GM13977 (cell line): ENCODE measurements at regions not wholly inside any gene's neighbourhood (a gene's known extent, or its start where the extent isn't known, plus 50 kb on each side); places are given as distances from the start of the nearest gene placed in this dataset.

ENCODE experiments used
- DNase-seq: peaks from one replicate; pipeline ENCODE4 v3.0.0; 2012; ENCODE audit warnings: low spot score
- CTCF ChIP-seq: IDR thresholded peaks from 2 replicates; pipeline ENCODE4 v1.5.1; 2012; ENCODE audit warnings: mild to moderate bottlenecking, control low read depth; ENCODE audit not compliant: insufficient read depth; ENCODE audit errors: extremely low read depth, missing control alignments
- in situ Hi-C: fragments of 300-500 bp; cut with MboI; formaldehyde crosslinking; loops from one replicate; pipeline ENCODE4 v1.12.0; 2022; ENCODE audit warnings: low sequenced_read_pairs, low pct_unique_long_range_greater_than_20kb, mixed read lengths, inconsistent platforms; ENCODE audit not compliant: unreplicated experiment

- in situ Hi-C loops = no loop called here
- no peak for DNase-seq
- no peak for TF ChIP-seq CTCF
These were observed 1325.9 kb upstream of the B3GALT2 start for GRCh38 chr1:194512345-194512744.

- in situ Hi-C loops = no loop called here
- TF ChIP-seq CTCF = no peak
- DNase-seq = no peak
These were observed 1316.8 kb upstream of the B3GALT2 start for GRCh38 chr1:194503209-194503608.

- in situ Hi-C loops = no loop called here
- no peak for DNase-seq
- no peak for TF ChIP-seq CTCF
These were observed 1309.0 kb upstream of the B3GALT2 start for GRCh38 chr1:194495434-194495833.

- TF ChIP-seq CTCF = no peak
- DNase-seq = no peak
- in situ Hi-C loops = no loop called here
These were observed 1300.8 kb upstream of the B3GALT2 start for GRCh38 chr1:194487172-194487571.

- DNase-seq = no peak
- no peak for TF ChIP-seq CTCF
- in situ Hi-C loops = no loop called here
These were observed 1299.0 kb upstream of the B3GALT2 start for GRCh38 chr1:194485432-194485831.

- DNase-seq = no peak
- in situ Hi-C loops = no loop called here
- TF ChIP-seq CTCF = no peak
These were observed 1292.3 kb upstream of the B3GALT2 start for GRCh38 chr1:194478731-194479130.

- no peak for DNase-seq
- TF ChIP-seq CTCF = no peak
- in situ Hi-C loops = no loop called here
These were observed 1291.5 kb upstream of the B3GALT2 start for GRCh38 chr1:194477908-194478307.
